Upper lobe of left lung (tissue), 6 donors: ENCODE measurements at regions not wholly inside any gene's neighbourhood (a gene's known extent, or its start where the extent isn't known, plus 50 kb on each side); places are given as distances from the start of the nearest gene placed in this dataset.

Source experiments
- ATAC-seq, 2 donors: fragments of 200-7000 bp; cut with Tn5 transposase; one replicate each; pipeline ENCODE4 v1.9.1; 2022; ENCODE audit warnings: mild to moderate bottlenecking in 2 of 2, moderate library complexity in 2 of 2; ENCODE audit not compliant: low FRiP score in 2 of 2
- DNase-seq, 2 donors: peaks; one replicate each; pipeline ENCODE4 v3.0.0-alpha.2; 2019 to 2020
- H3K27ac ChIP-seq, 4 donors: fragments of 200-600 bp; sonication (generic); one replicate each; pipeline ENCODE4 v1.5.1; 2016 to 2019
- H3K27me3 ChIP-seq, 4 donors: fragments of 200-600 bp; sonication (generic); one replicate each; pipeline ENCODE4 v1.5.1; 2017 to 2019
- H3K36me3 ChIP-seq, 4 donors: fragments of 200-600 bp; sonication (generic); one replicate each; pipeline ENCODE4 v1.5.1; 2016 to 2019
- H3K4me1 ChIP-seq, 4 donors: fragments of 200-600 bp; sonication (generic); one replicate each; pipeline ENCODE4 v1.5.1; 2018 to 2019
- H3K4me3 ChIP-seq, 4 donors: fragments of 200-600 bp; sonication (generic); one replicate each; pipeline ENCODE4 v1.5.1; 2017 to 2019; ENCODE audit warnings: mild to moderate bottlenecking in 2 of 4, moderate library complexity in 1 of 4
- H3K9me3 ChIP-seq, 4 donors: fragments of 200-600 bp; sonication (generic); one replicate each; pipeline ENCODE4 v1.5.1; 2018 to 2019
- EP300 ChIP-seq, 4 donors: sonication (generic); formaldehyde crosslinking; IDR thresholded peaks; one replicate each; pipeline ENCODE4 v1.5.1; 2017; ENCODE audit warnings: antibody characterized with exemption in 4 of 4, control low read depth in 2 of 4
- POLR2A ChIP-seq, 4 donors: fragments of 450-650 bp; IDR thresholded peaks; one replicate each; pipeline ENCODE4 v1.5.1; 2016 to 2017; ENCODE audit warnings: antibody characterized with exemption in 4 of 4, mild to moderate bottlenecking in 2 of 4
- POLR2AphosphoS5 ChIP-seq, 2 donors: sonication (generic); formaldehyde crosslinking; IDR thresholded peaks; one replicate each; pipeline ENCODE4 v1.5.1; 2017; ENCODE audit warnings: antibody characterized with exemption in 2 of 2
- WGBS, 2 donors: methylation state at CpG; one replicate each; pipeline ENCODE4 v1.1.5; 2017 to 2018; 5-methylcytosine and 5-hydroxymethylcytosine counted together
- TF ChIP-seq, protein P1 (sequence below), 6 experiments: fragments of 450-650 bp in 4 of 6; fragments of 200-600 bp in 2 of 6; sonication (generic) in 2 of 6; IDR thresholded peaks; one replicate each; pipeline ENCODE4 v1.5.1; 2016 to 2019; ENCODE audit warnings: antibody characterized with exemption in 6 of 6
- donor health status: DM: no; HTN: no; CAD: no; lungs with moderate emphysema.
- donor health status: DM: no; HTN: yes; CAD: no; lungs with severe emphysema.

DNA sequence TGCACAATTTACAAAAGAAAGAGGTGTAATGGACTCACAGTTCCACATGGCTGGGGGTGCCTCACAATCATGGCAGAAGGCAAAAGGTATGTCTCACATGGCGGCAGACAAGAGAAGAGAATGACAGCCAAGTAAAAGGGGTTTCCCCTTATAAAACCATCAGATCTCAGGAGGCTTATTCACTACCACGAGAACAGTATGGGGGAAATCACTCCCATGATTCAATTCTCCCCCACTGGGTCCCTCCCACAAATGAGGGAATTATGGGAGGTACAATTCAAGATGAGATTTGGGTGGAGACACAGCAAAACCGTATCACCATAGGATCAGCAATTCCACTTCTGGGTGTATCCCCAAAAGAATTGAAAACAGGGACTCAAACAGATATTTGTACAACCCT is 97.5 kb upstream of the STX18 start:
- no peaks in the 10 kb centered on the region for H3K4me1 ChIP-seq
- H3K9me3 ChIP-seq: no peaks in the 10 kb centered on the region
- no peak overlapping the region for H3K4me3 ChIP-seq
- DNase-seq (no peak), ATAC-seq (no peak)
- H3K27ac ChIP-seq: no peak overlapping the region
- H3K36me3 ChIP-seq: no peaks in the 10 kb centered on the region
- TF ChIP-seq POLR2AphosphoS5 (IDR thresholded peaks at IDR 0.05): no peak
- WGBS, 2 donors: 84 to 87% methylated on average over 3 of the region's 3 CpGs
- H3K27me3 ChIP-seq: no peaks in the 10 kb centered on the region

DNA sequence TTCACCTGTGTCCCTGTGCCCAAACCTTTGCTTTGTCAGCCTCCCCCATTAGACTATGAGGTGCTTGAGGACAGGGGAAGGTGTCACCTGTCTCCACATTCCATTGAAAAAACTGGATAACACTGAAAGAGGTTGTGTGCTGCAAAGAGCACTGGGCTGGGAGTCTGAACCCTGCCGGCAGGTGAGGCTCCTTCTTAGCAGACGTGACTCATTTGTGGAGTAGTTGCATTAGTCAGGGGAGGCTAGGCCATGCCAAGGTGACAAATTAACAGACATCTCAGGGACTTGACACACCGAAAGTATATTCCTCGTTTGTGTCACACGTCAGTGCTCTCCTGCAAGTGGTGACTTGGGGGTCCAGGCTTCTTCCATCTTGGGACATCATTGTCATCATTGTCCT is 95.9 kb upstream of the STX18 start:
- Histone ChIP-seq H3K4me1 (no peaks in the 10 kb centered on the region), H3K27me3 (no peaks in the 10 kb centered on the region), H3K36me3 (no peaks in the 10 kb centered on the region), H3K27ac (no peak overlapping the region), H3K4me3 (no peak overlapping the region), H3K9me3 (no peaks in the 10 kb centered on the region)
- 90 to 91% methylated on average over 5 of the region's 5 CpGs for WGBS, 2 donors
- no peak for ATAC-seq
- TF ChIP-seq POLR2AphosphoS5 (IDR thresholded peaks at IDR 0.05) (no peak), POLR2A (IDR thresholded peaks at IDR 0.05) (no peak), EP300 (IDR thresholded peaks at IDR 0.05) (no peak)
- TF ChIP-seq, protein P1, sequence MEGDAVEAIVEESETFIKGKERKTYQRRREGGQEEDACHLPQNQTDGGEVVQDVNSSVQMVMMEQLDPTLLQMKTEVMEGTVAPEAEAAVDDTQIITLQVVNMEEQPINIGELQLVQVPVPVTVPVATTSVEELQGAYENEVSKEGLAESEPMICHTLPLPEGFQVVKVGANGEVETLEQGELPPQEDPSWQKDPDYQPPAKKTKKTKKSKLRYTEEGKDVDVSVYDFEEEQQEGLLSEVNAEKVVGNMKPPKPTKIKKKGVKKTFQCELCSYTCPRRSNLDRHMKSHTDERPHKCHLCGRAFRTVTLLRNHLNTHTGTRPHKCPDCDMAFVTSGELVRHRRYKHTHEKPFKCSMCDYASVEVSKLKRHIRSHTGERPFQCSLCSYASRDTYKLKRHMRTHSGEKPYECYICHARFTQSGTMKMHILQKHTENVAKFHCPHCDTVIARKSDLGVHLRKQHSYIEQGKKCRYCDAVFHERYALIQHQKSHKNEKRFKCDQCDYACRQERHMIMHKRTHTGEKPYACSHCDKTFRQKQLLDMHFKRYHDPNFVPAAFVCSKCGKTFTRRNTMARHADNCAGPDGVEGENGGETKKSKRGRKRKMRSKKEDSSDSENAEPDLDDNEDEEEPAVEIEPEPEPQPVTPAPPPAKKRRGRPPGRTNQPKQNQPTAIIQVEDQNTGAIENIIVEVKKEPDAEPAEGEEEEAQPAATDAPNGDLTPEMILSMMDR (IDR thresholded peaks at IDR 0.05): no peak
- no peak for DNase-seq

DNA sequence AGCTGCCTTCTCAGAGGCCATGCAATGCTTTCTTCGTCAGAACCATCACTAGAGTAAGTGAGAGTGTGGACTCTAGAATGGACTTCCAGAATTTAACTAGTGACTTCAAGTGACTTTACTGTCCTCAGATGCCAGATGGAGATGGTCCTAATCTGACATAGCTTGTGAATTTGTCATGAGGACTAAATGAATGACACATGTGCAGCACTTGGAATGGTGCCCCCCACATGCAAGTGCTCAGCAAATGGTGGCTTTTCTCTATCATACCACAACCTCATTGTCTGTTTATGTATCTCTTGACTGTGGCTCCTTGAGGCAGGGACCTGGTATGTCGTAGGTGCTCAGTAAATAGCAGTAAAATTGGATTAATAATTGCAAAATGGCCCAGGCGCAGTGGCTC is 91.6 kb upstream of the STX18 start:
- Histone ChIP-seq H3K4me3 (no peak overlapping the region), H3K4me1 (no peaks in the 10 kb centered on the region), H3K9me3 (no peaks in the 10 kb centered on the region), H3K36me3 (no peaks in the 10 kb centered on the region), H3K27ac (no peak overlapping the region), H3K27me3 (no peaks in the 10 kb centered on the region)
- TF ChIP-seq, protein P1 (IDR thresholded peaks at IDR 0.05): no peak
- TF ChIP-seq POLR2AphosphoS5 (IDR thresholded peaks at IDR 0.05) (no peak), EP300 (IDR thresholded peaks at IDR 0.05) (no peak), POLR2A (IDR thresholded peaks at IDR 0.05) (no peak)
- DNase-seq: no peak
- no peak for ATAC-seq
- WGBS, 2 donors: 97 to 98% methylated on average over 3 of the region's 3 CpGs

- Histone ChIP-seq H3K4me3 (no peak overlapping the region), H3K9me3 (no peaks in the 10 kb centered on the region), H3K4me1 (no peaks in the 10 kb centered on the region), H3K27ac (no peak overlapping the region), H3K27me3 (no peaks in the 10 kb centered on the region), H3K36me3 (no peaks in the 10 kb centered on the region)
- ATAC-seq (no peak), DNase-seq (no peak)
- TF ChIP-seq POLR2A (IDR thresholded peaks at IDR 0.05): no peak
- TF ChIP-seq, protein P1 (IDR thresholded peaks at IDR 0.05): no peak
- no peak for TF ChIP-seq EP300 (IDR thresholded peaks at IDR 0.05)
- TF ChIP-seq POLR2AphosphoS5 (IDR thresholded peaks at IDR 0.05): no peak
These were observed 89.3 kb upstream of the STX18 start for GRCh38 chr4:4631150-4631549.

DNA sequence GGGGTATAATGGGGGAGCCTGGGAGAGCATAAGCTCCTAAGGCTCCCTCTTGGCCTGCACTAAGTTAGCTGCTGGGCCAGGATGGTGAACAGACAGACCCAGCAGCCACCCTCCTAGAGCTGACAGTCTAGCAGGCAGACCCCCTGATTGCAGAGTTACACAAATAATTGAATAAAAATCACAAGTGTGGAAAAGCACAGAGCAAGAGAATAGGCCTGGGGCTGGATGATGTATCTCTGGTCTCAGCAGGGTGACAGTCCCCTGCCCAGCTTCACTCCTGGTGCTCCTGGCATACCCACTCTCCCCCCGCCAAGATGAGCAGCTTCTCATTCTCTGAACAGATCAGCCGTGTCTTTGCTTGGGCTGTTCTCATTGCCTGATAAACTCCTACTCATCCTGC is 86.1 kb upstream of the STX18 start:
- ATAC-seq: no peak
- 95 to 97% methylated on average over 2 of the region's 2 CpGs for WGBS, 2 donors
- TF ChIP-seq, protein P1 (IDR thresholded peaks at IDR 0.05): no peak

More for the DNA sequence above, 86.1 kb upstream of the STX18 start:
- Histone ChIP-seq H3K27ac (no peak overlapping the region), H3K36me3 (no peaks in the 10 kb centered on the region), H3K4me3 (no peak overlapping the region), H3K4me1 (no peaks in the 10 kb centered on the region), H3K9me3 (no peaks in the 10 kb centered on the region), H3K27me3 (no peaks in the 10 kb centered on the region)
- DNase-seq: no peak
